BLaER1 (cell line): ENCODE measurements at regions not wholly inside any gene's neighbourhood (a gene's known extent, or its start where the extent isn't known, plus 50 kb on each side); places are given as distances from the start of the nearest gene placed in this dataset.
A peak's percentile ranks its signal among the peaks of the same experiment; 100 is the strongest.

ENCODE experiments used
- H3K27ac ChIP-seq: shearing (Covaris generic); formaldehyde crosslinking; 2 replicates; pipeline ENCODE4 v1.8.1; 2022
- H3K27me3 ChIP-seq: shearing (Covaris generic); formaldehyde crosslinking; 2 replicates; pipeline ENCODE4 v1.8.1; 2022
- H3K36me3 ChIP-seq: shearing (Covaris generic); formaldehyde crosslinking; 2 replicates; pipeline ENCODE4 v1.8.1; 2022
- H3K4me1 ChIP-seq: shearing (Covaris generic); formaldehyde crosslinking; 2 replicates; pipeline ENCODE4 v1.8.1; 2022
- H3K4me2 ChIP-seq: shearing (Covaris generic); formaldehyde crosslinking; 2 replicates; pipeline ENCODE4 v1.8.1; 2022
- H3K4me3 ChIP-seq: shearing (Covaris generic); formaldehyde crosslinking; 2 replicates; pipeline ENCODE4 v1.8.1; 2022
- H3K9ac ChIP-seq: shearing (Covaris generic); formaldehyde crosslinking; 2 replicates; pipeline ENCODE4 v1.8.1; 2022
- H3K9me3 ChIP-seq: shearing (Covaris generic); formaldehyde crosslinking; 2 replicates; pipeline ENCODE4 v1.8.1; 2022
- H4K20me1 ChIP-seq: shearing (Covaris generic); formaldehyde crosslinking; 2 replicates; pipeline ENCODE4 v1.8.1; 2022
- Cebpa-rat ChIP-seq: shearing (Covaris generic); IDR thresholded peaks from 2 replicates; pipeline ENCODE4 v1.8.1; 2022

DNA sequence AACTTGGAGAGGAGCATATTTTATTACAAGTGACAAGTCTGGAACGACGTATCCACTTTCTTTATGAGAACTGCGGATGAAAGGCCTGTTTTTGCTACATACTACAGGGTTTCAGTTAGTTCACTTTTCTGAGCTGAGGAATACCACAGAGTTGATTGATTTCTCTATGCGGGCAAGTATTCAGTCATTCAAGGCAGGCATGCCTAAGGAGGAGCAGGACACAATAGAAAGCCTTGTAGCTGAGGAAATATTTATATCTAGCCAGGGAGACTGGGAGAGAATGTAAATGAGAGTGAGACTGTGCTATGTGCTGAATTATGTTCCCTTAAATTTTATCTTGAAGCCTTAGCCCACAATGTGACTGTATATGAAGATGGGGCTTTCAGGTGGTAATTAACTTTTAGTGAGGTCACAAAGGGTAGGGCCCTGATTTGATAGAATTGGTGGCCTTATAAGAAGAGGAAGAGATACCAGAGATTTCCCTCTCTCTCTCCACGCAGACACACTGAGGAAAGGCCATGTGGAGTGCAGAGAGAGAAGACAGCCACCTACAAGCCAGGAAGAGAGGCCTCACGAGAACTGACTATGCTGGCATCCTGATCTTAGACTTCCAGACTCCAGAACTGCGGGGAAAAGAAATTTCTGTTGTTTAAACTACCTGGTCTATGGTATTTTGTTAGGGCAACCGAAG lies 459.0 kb upstream of the ATP2B1 start:
- H3K4me1 ChIP-seq = no peaks in the 10 kb centered on the region
- no peak overlapping the region for H3K9ac ChIP-seq
- no peaks in the 10 kb centered on the region for H4K20me1 ChIP-seq
- no peaks in the 10 kb centered on the region for H3K36me3 ChIP-seq
- H3K27me3 ChIP-seq = no peaks in the 10 kb centered on the region
- H3K27ac ChIP-seq = no peak overlapping the region
- no peak overlapping the region for H3K4me3 ChIP-seq
- TF ChIP-seq Cebpa-rat = no peak
- H3K9me3 ChIP-seq = no peaks in the 10 kb centered on the region
- no peak overlapping the region for H3K4me2 ChIP-seq

DNA sequence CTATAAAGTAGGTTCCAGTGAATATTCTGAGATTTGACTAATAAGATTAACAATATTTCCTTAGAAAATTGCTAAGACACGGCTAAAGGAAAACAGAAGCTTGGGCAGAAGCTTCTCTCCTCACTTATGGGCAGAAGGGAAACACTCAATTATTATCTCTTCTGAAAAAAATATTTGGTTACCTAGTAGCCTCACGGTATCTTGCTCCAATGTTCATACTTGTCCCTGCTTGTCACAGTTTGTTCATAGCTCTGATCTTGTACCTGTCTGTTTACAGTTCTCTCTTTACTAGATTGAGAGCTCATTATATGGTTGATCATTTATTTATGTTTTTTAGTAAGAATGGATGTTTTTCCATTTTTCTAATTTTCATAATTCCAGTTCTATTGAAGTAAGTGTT lies 458.0 kb upstream of the ATP2B1 start:
- Histone ChIP-seq H3K27ac (no peak overlapping the region), H4K20me1 (no peaks in the 10 kb centered on the region), H3K4me3 (no peak overlapping the region), H3K4me1 (no peaks in the 10 kb centered on the region), H3K27me3 (no peaks in the 10 kb centered on the region), H3K9ac (no peak overlapping the region), H3K36me3 (no peaks in the 10 kb centered on the region), H3K9me3 (no peaks in the 10 kb centered on the region), H3K4me2 (no peak overlapping the region)
- TF ChIP-seq Cebpa-rat = no peak

DNA sequence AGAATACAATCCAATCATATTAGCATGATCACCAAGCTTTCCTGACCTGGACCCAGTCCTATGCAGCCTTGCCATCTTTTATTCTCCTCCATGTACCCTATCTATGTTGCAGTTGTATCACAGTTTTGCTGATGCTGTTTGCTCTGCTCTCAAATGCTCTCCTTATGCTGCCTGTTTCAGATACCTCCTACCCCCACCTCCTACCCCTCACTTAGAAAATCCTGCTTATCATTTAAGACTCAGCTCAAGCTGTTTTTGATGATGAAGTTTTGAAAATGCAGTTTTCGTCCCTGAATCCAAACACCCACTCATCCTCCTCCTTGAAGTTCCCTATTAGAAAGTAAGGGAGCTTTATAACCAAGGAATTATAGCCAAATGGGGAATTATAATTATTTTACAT lies 457.4 kb upstream of the ATP2B1 start:
- Histone ChIP-seq H3K4me3 (no peak overlapping the region), H3K27me3 (no peaks in the 10 kb centered on the region), H3K27ac (no peak overlapping the region), H3K9ac (no peak overlapping the region), H3K4me2 (no peak overlapping the region), H3K9me3 (no peaks in the 10 kb centered on the region; the same call in 1 of the 2 replicates), H3K4me1 (no peaks in the 10 kb centered on the region), H3K36me3 (no peaks in the 10 kb centered on the region), H4K20me1 (no peaks in the 10 kb centered on the region)
- no peak for TF ChIP-seq Cebpa-rat

DNA sequence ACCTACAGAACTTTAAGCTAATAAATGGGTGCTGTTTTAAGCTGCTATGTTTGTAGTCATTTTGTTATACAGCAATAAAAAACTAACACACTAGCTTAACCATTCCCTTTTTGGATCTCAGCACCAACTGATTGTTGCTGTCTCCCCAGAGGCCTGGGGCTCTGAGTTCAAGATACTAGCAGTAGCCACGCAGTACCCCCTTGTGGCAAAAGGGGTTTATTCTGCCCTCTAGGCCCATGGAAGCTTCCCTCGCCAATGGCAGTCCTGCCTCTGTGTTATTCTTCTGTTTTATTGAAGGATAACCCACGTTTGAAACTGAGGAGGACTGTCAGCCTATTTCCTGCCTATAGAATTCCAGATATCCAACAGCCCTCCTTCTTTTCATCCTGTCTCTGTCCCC lies 455.3 kb upstream of the ATP2B1 start:
- no peak for TF ChIP-seq Cebpa-rat
- H3K9ac ChIP-seq = no peak overlapping the region
- no peak overlapping the region for H3K27ac ChIP-seq

DNA sequence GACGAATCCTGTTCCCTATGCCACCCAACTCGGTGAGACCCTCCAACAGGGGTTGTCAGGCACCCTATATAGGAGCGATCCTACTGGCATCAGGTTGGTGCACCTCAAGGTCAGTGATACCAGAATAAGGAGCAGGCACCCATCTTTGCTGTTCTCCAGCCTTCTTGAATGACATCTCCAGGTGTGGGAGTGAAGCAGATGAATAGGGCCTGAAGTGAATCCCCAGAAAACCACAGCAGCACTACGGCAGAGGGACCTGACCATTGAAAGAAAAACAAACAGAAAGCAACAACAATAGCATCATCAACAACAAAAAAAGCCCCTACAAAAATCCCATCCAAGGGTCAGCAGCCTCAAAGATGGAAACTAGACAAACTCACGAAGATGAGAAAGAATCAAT lies 445.2 kb upstream of the ATP2B1 start:
- no peak for TF ChIP-seq Cebpa-rat
- no peak overlapping the region for H3K4me3 ChIP-seq
- H3K9me3 ChIP-seq = no peaks in the 10 kb centered on the region
- H4K20me1 ChIP-seq = no peaks in the 10 kb centered on the region
- H3K4me2 ChIP-seq = peak overlapping the region; percentile 75
- no peak overlapping the region for H3K9ac ChIP-seq
- H3K27me3 ChIP-seq = no peaks in the 10 kb centered on the region
- peak overlapping the region; percentile 76 for H3K27ac ChIP-seq
- H3K4me1 ChIP-seq = peaks cover 17% of the 10 kb centered on the region
- H3K36me3 ChIP-seq = no peaks in the 10 kb centered on the region

More for the DNA sequence above, 455.3 kb upstream of the ATP2B1 start:
- Histone ChIP-seq H3K36me3 (no peaks in the 10 kb centered on the region), H4K20me1 (no peaks in the 10 kb centered on the region), H3K4me1 (no peaks in the 10 kb centered on the region), H3K4me3 (no peak overlapping the region), H3K4me2 (no peak overlapping the region), H3K27me3 (no peaks in the 10 kb centered on the region), H3K9me3 (no peaks in the 10 kb centered on the region; the same call in 1 of the 2 replicates)

DNA sequence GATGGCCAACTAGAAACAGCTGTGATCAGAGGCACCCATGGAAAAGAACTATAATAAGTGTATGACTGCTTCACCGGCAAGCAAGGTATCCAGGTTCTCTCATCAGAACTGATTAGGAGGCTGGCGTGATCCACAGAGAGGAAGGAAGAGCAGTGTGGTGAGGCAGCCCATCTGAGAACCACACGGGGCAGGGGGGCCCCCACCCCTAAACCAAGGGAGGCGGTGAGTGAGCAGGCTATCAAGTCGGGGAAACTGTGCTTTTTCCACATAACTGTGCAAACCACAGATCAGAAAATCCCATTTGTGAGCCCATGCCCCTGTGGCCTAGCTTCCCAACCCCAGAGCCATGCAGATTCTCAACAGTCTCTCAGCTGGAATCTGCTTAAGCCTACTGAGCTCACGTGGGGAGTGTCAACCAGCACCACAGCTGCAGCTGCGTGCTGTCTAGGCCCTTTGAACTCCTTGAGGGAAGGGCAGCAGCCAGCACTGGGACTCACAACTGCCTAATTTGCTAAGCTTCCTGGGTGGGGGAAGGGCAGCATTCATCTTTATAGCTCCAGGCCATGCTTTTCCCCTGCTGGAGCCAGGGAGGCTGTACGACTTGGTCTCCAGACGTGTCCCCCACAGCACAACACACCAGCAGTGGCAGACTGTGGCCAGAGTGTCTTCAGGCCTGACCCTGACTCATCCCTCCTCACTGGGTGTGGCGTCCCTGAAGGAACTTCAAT lies 444.4 kb upstream of the ATP2B1 start:
- Histone ChIP-seq H3K4me1 (peaks cover 17% of the 10 kb centered on the region), H3K9me3 (no peaks in the 10 kb centered on the region), H3K27me3 (no peaks in the 10 kb centered on the region), H3K4me2 (peak overlapping the region; percentile 75), H3K4me3 (no peak overlapping the region), H3K27ac (peak overlapping the region; percentile 76), H4K20me1 (no peaks in the 10 kb centered on the region), H3K36me3 (no peaks in the 10 kb centered on the region), H3K9ac (no peak overlapping the region)
- TF ChIP-seq Cebpa-rat = no peak

DNA sequence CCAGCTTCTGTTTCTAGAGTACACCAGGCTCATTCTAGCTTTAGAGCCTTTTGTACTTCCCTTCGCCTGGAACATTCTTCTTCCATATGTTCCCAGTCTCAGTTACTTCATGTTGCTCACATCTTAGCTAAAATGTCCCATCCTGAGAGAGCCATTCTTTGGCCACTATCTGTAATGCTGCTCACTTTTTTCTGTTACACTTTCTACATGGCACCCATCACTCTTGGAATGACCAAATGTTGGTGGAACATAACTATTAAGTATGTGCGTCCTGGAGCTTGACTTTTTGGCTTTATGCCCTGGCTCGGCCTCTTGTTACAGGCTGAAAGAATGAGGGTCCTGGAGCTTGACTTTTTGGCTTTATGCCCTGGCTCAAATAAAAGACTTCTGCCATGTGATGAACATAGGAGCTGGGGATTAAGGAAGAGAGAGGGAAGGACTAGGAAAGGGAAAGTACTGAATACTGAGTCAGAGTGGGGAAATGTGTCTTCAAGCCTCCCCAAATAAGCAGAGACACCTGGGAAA lies 442.9 kb upstream of the ATP2B1 start:
- Histone ChIP-seq H3K4me1 (peaks cover 17% of the 10 kb centered on the region), H3K4me2 (no peak overlapping the region), H3K4me3 (no peak overlapping the region), H3K9me3 (no peaks in the 10 kb centered on the region), H3K27ac (no peak overlapping the region), H3K36me3 (no peaks in the 10 kb centered on the region), H4K20me1 (no peaks in the 10 kb centered on the region), H3K9ac (no peak overlapping the region), H3K27me3 (no peaks in the 10 kb centered on the region)
- no peak for TF ChIP-seq Cebpa-rat

DNA sequence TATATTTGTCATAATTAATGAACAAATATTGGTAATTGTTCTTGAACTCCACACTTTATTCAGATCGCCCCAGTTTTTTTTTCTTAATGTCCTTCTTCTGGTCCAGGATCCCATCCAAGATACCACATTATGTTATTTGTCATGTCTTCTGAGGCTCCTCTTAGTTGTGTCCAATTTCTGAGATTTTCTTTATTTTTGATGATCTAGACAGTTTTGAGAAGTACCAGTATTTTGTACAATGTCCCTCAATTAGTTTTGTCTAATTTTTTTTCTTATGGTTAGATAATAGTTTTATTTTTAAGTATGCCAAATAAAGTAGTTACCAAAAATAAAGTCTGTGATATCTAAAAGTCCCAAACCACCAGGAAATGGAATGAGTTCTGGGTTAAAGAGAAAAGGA lies 440.8 kb upstream of the ATP2B1 start:
- Histone ChIP-seq H3K4me1 (peaks cover 17% of the 10 kb centered on the region), H3K27ac (no peak overlapping the region), H3K9me3 (no peaks in the 10 kb centered on the region), H3K4me3 (no peak overlapping the region), H3K36me3 (no peaks in the 10 kb centered on the region), H3K4me2 (no peak overlapping the region), H3K27me3 (no peaks in the 10 kb centered on the region), H3K9ac (no peak overlapping the region), H4K20me1 (no peaks in the 10 kb centered on the region)
- no peak for TF ChIP-seq Cebpa-rat

DNA sequence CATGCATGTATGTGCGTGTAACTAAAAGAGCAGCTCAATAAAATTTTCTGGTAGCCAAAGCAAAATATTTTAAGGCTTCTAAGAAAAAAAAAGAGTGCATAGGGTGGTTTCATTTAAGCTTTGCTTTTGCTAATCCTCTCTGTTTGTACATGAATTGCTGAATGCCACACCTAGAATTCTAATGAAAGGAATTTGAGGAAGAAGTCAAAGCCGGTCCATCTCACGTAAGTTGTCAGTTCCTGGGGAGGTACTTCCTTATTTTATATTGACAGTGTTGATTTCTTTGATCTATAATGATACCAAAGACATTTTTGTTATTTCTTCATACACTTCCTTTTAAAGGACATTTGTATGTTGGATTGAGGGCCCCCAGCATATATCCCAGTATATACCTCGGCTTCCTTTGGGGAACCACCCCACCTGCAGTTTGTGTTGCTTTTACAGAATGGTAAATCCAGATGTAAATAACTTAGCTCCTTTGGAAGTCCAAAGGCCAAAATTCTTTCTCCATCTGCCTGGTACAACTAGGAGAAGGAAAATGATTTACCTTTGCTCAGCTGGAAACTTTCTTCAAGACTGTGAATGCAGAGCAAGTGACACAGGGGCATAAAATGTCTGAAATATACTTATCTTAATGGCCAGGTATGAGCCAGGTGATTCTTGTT lies 420.9 kb upstream of the ATP2B1 start:
- no peak overlapping the region for H3K27ac ChIP-seq
- no peaks in the 10 kb centered on the region for H4K20me1 ChIP-seq
- H3K4me2 ChIP-seq = no peak overlapping the region
- no peak overlapping the region for H3K9ac ChIP-seq
- no peaks in the 10 kb centered on the region for H3K4me1 ChIP-seq
- H3K36me3 ChIP-seq = no peaks in the 10 kb centered on the region
- no peaks in the 10 kb centered on the region for H3K27me3 ChIP-seq
- no peak for TF ChIP-seq Cebpa-rat
- H3K4me3 ChIP-seq = no peak overlapping the region
- H3K9me3 ChIP-seq = no peaks in the 10 kb centered on the region

DNA sequence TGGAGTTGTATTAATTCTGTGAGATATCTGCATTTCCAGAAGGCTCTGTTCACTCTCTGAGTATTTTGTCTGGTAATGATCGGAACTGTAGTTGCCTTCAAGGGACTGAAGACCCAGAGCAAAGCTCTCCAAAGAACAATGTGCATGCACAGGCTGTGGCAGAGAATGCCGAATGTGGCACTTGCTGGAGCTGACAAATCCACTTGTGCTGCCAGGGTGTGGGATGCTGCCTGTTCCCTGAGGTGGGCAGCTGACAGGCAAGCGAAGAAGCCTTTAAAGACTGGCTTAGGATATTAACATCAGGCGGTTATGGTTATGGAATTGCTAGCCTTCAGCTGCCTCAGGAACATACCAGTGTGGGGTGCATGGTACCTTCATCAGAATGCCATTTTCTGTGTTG lies 419.9 kb upstream of the ATP2B1 start:
- H3K9ac ChIP-seq = no peak overlapping the region
- no peaks in the 10 kb centered on the region for H3K27me3 ChIP-seq
- H4K20me1 ChIP-seq = no peaks in the 10 kb centered on the region
- H3K4me2 ChIP-seq = no peak overlapping the region
- H3K36me3 ChIP-seq = no peaks in the 10 kb centered on the region
- H3K27ac ChIP-seq = no peak overlapping the region
- no peaks in the 10 kb centered on the region for H3K9me3 ChIP-seq
- H3K4me3 ChIP-seq = no peak overlapping the region
- TF ChIP-seq Cebpa-rat = no peak
- H3K4me1 ChIP-seq = no peaks in the 10 kb centered on the region
